A549 (cell line): ENCODE measurements at regions not wholly inside any gene's neighbourhood (a gene's known extent, or its start where the extent isn't known, plus 50 kb on each side); places are given as distances from the start of the nearest gene placed in this dataset.

ENCODE experiments used
- ATAC-seq, 2 experiments: fragments of 200-7000 bp in 1 of 2; fragments of >200 bp in 1 of 2; cut with Nextera tagmentation in 1 of 2; cut with Tn5 transposase in 1 of 2; 3 replicates each; pipeline versions ENCODE4 v1.8.0 to v1.9.1; 2018 to 2020; ENCODE audit warnings: mild to moderate bottlenecking in 1 of 2, moderate library complexity in 1 of 2
- CTCF ChIA-PET: fragments of 300-600 bp; sonication (Branson Sonifier 250); formaldehyde crosslinking; extraction: SDS; loops from one replicate; lab custom pipeline; 2021; ENCODE audit warnings: antibody characterized with exemption, inconsistent platforms; lab: Yijun Ruan, JAX
- POLR2A ChIA-PET: fragments of 350-600 bp; formaldehyde crosslinking; extraction: SDS; loops from one replicate; lab custom pipeline; 2021; ENCODE audit warnings: antibody characterized with exemption, inconsistent platforms; lab: Yijun Ruan, JAX
- DNase-seq, 2 experiments: peaks; one replicate each; pipeline versions ENCODE4 v3.0.0 to v3.0.0-alpha.2; 2011 to 2016; ENCODE audit warnings: low read depth in 1 of 2, low spot score in 1 of 2
- FAIRE-seq: peaks from 2 replicates; lab custom pipeline; 2011; peaks lifted over from hg19 to GRCh38; lab: Jason Lieb, UNC
- H3K27ac ChIP-seq, 2 experiments: fragments of >200 bp; sonication (Bioruptor Twin); formaldehyde crosslinking; 3 replicates each; pipeline ENCODE4 v1.5.1; 2016 to 2017
- H3K4me1 ChIP-seq: fragments of >200 bp; sonication (Bioruptor Twin); formaldehyde crosslinking; 3 replicates; pipeline ENCODE4 v1.6.1; 2016
- H3K4me2 ChIP-seq: fragments of >200 bp; sonication (Bioruptor Twin); formaldehyde crosslinking; 3 replicates; pipeline ENCODE4 v1.6.1; 2016
- H3K4me3 ChIP-seq: fragments of >200 bp; sonication (Bioruptor Twin); formaldehyde crosslinking; 3 replicates; pipeline ENCODE4 v1.5.1; 2016
- H3K9me3 ChIP-seq: fragments of >200 bp; sonication (Bioruptor Twin); formaldehyde crosslinking; 3 replicates; pipeline ENCODE4 v1.6.1; 2016
- BCL3 ChIP-seq: fragments of >200 bp; sonication (Bioruptor Twin); formaldehyde crosslinking; IDR thresholded peaks from 3 replicates; pipeline ENCODE4 v1.6.1; 2016
- BHLHE40 ChIP-seq: IDR thresholded peaks from 2 replicates; pipeline ENCODE4 v1.6.1; 2012; ENCODE audit warnings: low read depth, low read length, inconsistent platforms
- CBX2 ChIP-seq: fragments of 200-600 bp; sonication (generic); IDR thresholded peaks from 2 replicates; pipeline ENCODE4 v1.6.1; 2016; ENCODE audit warnings: low read depth, mild to moderate bottlenecking, borderline replicate concordance
- CBX8 ChIP-seq: fragments of 200-600 bp; sonication (generic); IDR thresholded peaks from 2 replicates; pipeline ENCODE4 v1.6.1; 2016
- ESRRA ChIP-seq: fragments of 150-350 bp; IDR thresholded peaks from 2 replicates; pipeline ENCODE4 v1.6.1; 2014; ENCODE audit warnings: mild to moderate bottlenecking, low read length, borderline replicate concordance
- FOSB ChIP-seq: fragments of 250-450 bp; sonication (Bioruptor Pico); IDR thresholded peaks from 2 replicates; pipeline ENCODE4 v1.5.0; 2020; ENCODE audit warnings: mild to moderate bottlenecking, moderate library complexity
- GATA3 ChIP-seq: IDR thresholded peaks from 2 replicates; pipeline ENCODE4 v1.6.1; 2012; ENCODE audit warnings: borderline replicate concordance
- HDAC2 ChIP-seq: fragments of 200-600 bp; sonication (generic); IDR thresholded peaks from 2 replicates; pipeline ENCODE4 v1.6.1; 2016
- MAFK ChIP-seq: fragments of 450-650 bp; IDR thresholded peaks from 2 replicates; pipeline ENCODE4 v1.6.1; 2014; ENCODE audit not compliant: partially characterized antibody
- PHF8 ChIP-seq: fragments of 200-600 bp; sonication (generic); IDR thresholded peaks from 2 replicates; pipeline ENCODE4 v1.6.1; 2016; ENCODE audit warnings: low read depth, mild to moderate bottlenecking, antibody characterized with exemption, moderate library complexity, borderline replicate concordance
- RAD21 ChIP-seq, 2 experiments: fragments of >200 bp in 1 of 2; sonication (Bioruptor Twin) in 1 of 2; formaldehyde crosslinking in 1 of 2; IDR thresholded peaks in 1 of 2; conservative IDR thresholded peaks in 1 of 2; 2 replicates in 1 of 2; 3 replicates in 1 of 2; pipeline ENCODE4 v1.6.1; 2012 to 2018; ENCODE audit warnings: inconsistent platforms in 1 of 2
- RFX5 ChIP-seq: fragments of 450-650 bp; IDR thresholded peaks from 2 replicates; pipeline ENCODE4 v1.7.1; 2014; ENCODE audit warnings: antibody characterized with exemption, mild to moderate bottlenecking, moderate library complexity
- SMC3 ChIP-seq: fragments of >200 bp; sonication (Bioruptor Twin); formaldehyde crosslinking; IDR thresholded peaks from 3 replicates; pipeline ENCODE4 v1.6.1; 2018; ENCODE audit warnings: inconsistent platforms
- SREBF2 ChIP-seq: fragments of 450-650 bp; IDR thresholded peaks from 2 replicates; pipeline ENCODE4 v1.6.1; 2014; ENCODE audit warnings: mild to moderate bottlenecking, moderate library complexity
- TFCP2L1 ChIP-seq: fragments of 250-450 bp; sonication (Bioruptor Pico); IDR thresholded peaks from 2 replicates; pipeline ENCODE4 v1.5.0; 2021; ENCODE audit warnings: mild to moderate bottlenecking
- ZNF302 ChIP-seq: fragments of 250-450 bp; sonication (Bioruptor Pico); IDR thresholded peaks from 2 replicates; pipeline ENCODE4 v1.9.0; 2021; ENCODE audit warnings: inconsistent platforms, mild to moderate bottlenecking, moderate library complexity
- WGBS: methylation state at CpG from one replicate; pipeline ENCODE4 v1.1.6; 2017; ENCODE audit errors: missing lambda C conversion rate; 5-methylcytosine and 5-hydroxymethylcytosine counted together
- TF ChIP-seq, protein P1 (sequence below): fragments of >200 bp; sonication (Bioruptor Twin); formaldehyde crosslinking; IDR thresholded peaks from 3 replicates; pipeline ENCODE4 v1.5.1; 2016

DNA sequence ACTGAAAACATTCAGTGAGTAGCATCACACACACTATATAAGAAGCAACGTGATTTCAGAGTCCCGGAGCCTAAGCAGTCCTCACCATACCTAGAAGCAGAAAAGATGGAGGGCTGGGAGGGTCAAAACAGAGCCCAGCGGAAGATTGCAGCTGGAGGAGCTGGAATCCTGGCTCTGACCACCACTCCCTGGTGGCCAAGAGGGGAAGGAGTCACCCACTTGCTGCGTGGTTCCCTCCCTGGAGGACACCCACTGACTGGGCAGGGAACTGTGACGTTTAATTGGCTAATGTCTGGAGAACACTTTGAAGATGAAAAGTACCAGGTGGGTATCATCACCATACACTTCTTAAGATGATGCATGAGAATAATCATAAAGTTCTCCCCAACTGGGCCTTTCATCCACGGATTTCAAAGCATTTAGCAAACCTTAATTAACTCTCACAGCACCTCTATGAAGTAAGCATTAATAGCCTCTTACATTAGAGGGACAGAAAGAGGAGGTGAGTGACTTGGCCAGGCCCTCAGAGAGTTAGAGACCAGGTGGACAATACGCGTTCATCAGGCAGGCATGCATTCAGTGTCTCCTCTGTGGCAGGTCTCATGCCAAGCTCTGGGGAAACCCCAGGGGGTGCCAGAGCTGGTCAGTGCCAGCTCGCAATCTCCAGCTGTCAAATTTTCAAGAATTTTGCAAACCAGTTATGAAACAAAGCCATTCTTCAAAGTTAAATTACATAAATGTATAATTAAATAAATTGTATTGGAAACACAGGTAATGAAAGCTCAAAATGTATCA lies 137.9 kb downstream of the AXIN2 start:
- H3K4me3 ChIP-seq: no peak overlapping the region
- no peak overlapping the region for H3K4me2 ChIP-seq
- no peaks in the 10 kb centered on the region for H3K4me1 ChIP-seq
- 50% methylated on average over 9 of the region's 9 CpGs for WGBS
- POLR2A ChIA-PET: no interaction called here
- ATAC-seq: peak; percentile 38 to 52; a peak in 3 of 6 replicates
- H3K9me3 ChIP-seq: no peaks in the 10 kb centered on the region
- FAIRE-seq: no peak
- DNase-seq: no peak
- CTCF ChIA-PET: interaction anchor here (1.5 kb wide), 1 partner anchor 12 kb away, joined by 3 read pairs; no protein-coding TSS in a partner anchor
- no peak for TF ChIP-seq HDAC2
- no peak for TF ChIP-seq PHF8
- TF ChIP-seq FOSB (CRISPR knock-in tag): no peak
- TF ChIP-seq ESRRA: no peak
- TF ChIP-seq, protein P1, sequence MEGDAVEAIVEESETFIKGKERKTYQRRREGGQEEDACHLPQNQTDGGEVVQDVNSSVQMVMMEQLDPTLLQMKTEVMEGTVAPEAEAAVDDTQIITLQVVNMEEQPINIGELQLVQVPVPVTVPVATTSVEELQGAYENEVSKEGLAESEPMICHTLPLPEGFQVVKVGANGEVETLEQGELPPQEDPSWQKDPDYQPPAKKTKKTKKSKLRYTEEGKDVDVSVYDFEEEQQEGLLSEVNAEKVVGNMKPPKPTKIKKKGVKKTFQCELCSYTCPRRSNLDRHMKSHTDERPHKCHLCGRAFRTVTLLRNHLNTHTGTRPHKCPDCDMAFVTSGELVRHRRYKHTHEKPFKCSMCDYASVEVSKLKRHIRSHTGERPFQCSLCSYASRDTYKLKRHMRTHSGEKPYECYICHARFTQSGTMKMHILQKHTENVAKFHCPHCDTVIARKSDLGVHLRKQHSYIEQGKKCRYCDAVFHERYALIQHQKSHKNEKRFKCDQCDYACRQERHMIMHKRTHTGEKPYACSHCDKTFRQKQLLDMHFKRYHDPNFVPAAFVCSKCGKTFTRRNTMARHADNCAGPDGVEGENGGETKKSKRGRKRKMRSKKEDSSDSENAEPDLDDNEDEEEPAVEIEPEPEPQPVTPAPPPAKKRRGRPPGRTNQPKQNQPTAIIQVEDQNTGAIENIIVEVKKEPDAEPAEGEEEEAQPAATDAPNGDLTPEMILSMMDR: no peak
- TF ChIP-seq RAD21 (conservative IDR thresholded peaks at IDR 0.05 in 1 of 2, IDR thresholded peaks at IDR 0.05 in 1 of 2): no peak
- no peak for TF ChIP-seq CBX8
- TF ChIP-seq BCL3: no peak
- TF ChIP-seq SREBF2: no peak
- TF ChIP-seq RFX5: no peak
- no peak for TF ChIP-seq GATA3
- no peak for TF ChIP-seq BHLHE40
- TF ChIP-seq CBX2: no peak
- no peak for TF ChIP-seq MAFK
- no peak for TF ChIP-seq ZNF302 (CRISPR knock-in tag)
- no peak overlapping the region for H3K27ac ChIP-seq

DNA sequence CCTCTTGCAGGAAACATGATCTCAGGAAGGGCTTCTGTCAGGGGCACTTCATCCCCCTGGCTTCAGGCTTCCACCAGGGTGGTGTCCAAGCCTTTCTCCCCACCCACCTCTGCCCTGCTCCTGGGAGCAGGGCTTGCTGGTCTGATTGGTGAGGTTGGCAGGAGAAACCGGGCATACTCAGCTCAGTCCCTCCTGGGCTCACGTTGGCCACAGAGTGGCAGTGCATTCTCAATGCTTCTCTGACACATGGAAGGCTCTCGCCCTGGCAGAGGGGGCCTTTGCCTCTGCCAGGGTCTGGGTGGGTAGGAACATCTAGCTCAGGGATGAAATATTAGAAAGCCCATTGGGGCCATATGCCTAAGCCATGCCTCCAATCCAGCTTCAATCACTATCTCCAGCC lies 142.8 kb downstream of the AXIN2 start:
- CTCF ChIA-PET: interaction anchor here (1.0 to 1.8 kb wide), 8 partner anchors 12 to 747 kb away, joined by 3 to 10 read pairs (median 4); no protein-coding TSS in a partner anchor
- no peak overlapping the region for H3K4me2 ChIP-seq
- peak; percentile 30; the same call in 2 of the 3 replicates for TF ChIP-seq SMC3
- no peak for TF ChIP-seq GATA3
- TF ChIP-seq TFCP2L1 (CRISPR knock-in tag): no peak
- TF ChIP-seq FOSB (CRISPR knock-in tag): no peak
- peak; percentile 31 to 47; a peak in 3 of 5 replicates for TF ChIP-seq RAD21 (conservative IDR thresholded peaks at IDR 0.05 in 1 of 2, IDR thresholded peaks at IDR 0.05 in 1 of 2)
- TF ChIP-seq, protein P1: peak; percentile 28
- TF ChIP-seq, all 56 proteins: peak for 3
- no peak overlapping the region for H3K27ac ChIP-seq
- no peaks in the 10 kb centered on the region for H3K9me3 ChIP-seq
- peak; percentile 73 to 77; a peak in 5 of 6 replicates for ATAC-seq
- WGBS: 4% methylated on average over 3 of the region's 3 CpGs
- no peaks in the 10 kb centered on the region for H3K4me1 ChIP-seq
- no peak overlapping the region for H3K4me3 ChIP-seq
- no peak for DNase-seq
- POLR2A ChIA-PET: no interaction called here
- no peak for FAIRE-seq
